GM12878 (cell line): ENCODE measurements at regions not wholly inside any gene's neighbourhood (a gene's known extent, or its start where the extent isn't known, plus 50 kb on each side); places are given as distances from the start of the nearest gene placed in this dataset.

Experiments used
- ATAC-seq: fragments of 200-7000 bp; cut with Tn5 transposase; 3 replicates; pipeline ENCODE4 v1.9.1; 2020; ENCODE audit warnings: mild to moderate bottlenecking, moderate library complexity
- BruUV-seq: library from RNA; stranded (reverse); fragments of 400-500 nt; replicated peaks from 2 replicates; lab custom pipeline; 2021; lab: Mats Ljungman, UMichigan
- CTCF ChIA-PET: fragments of 300-600 bp; sonication (Branson Sonifier 250); formaldehyde crosslinking; extraction: SDS; loops from one replicate; lab custom pipeline; 2021; ENCODE audit warnings: inconsistent platforms; lab: Yijun Ruan, JAX
- POLR2A ChIA-PET: fragments of 350-600 bp; formaldehyde crosslinking; extraction: SDS; loops from one replicate; lab custom pipeline; 2021; ENCODE audit warnings: inconsistent platforms; lab: Charles Lee
- RAD21 ChIA-PET: fragments of 300-600 bp; sonication (Branson Sonifier 250); formaldehyde crosslinking; loops from one replicate; lab custom pipeline; 2023; ENCODE audit warnings: antibody characterized with exemption; ENCODE audit not compliant: unreplicated experiment; lab: Charles Lee
- SMC1A ChIA-PET: fragments of 300-600 bp; sonication (Branson Sonifier 250); formaldehyde crosslinking; loops from one replicate; lab custom pipeline; 2023; ENCODE audit not compliant: unreplicated experiment, uncharacterized antibody; lab: Charles Lee
- DNase-seq: peaks from one replicate; pipeline ENCODE4 v3.0.0-alpha.2; 2011; ENCODE audit warnings: low read depth, low spot score
- FAIRE-seq: peaks from 3 replicates; lab custom pipeline; 2011; peaks lifted over from hg19 to GRCh38; lab: Jason Lieb, UNC
- H2AFZ ChIP-seq: 2 replicates; pipeline ENCODE4 v1.6.0; 2011; ENCODE audit warnings: low read depth, low read length, control low read depth; ENCODE audit not compliant: control insufficient read depth
- H3K27ac ChIP-seq: 2 replicates; pipeline ENCODE4 v1.5.1; 2011; ENCODE audit warnings: control low read depth; ENCODE audit not compliant: control insufficient read depth, insufficient read depth
- H3K27me3 ChIP-seq, 2 experiments: replicated peaks in 1 of 2; 2 replicates each; pipeline versions ENCODE4 v1.6.0 to v1.6.1; 2011; ENCODE audit warnings: low read length in 1 of 2; ENCODE audit not compliant: control insufficient read depth in 2 of 2, insufficient read depth in 2 of 2
- H3K36me3 ChIP-seq, 2 experiments: 2 replicates each; pipeline ENCODE4 v1.5.1; 2011; ENCODE audit warnings: low read length in 1 of 2; ENCODE audit not compliant: control insufficient read depth in 2 of 2, insufficient read depth in 2 of 2
- H3K4me1 ChIP-seq: 2 replicates; pipeline ENCODE4 v1.6.1; 2011; ENCODE audit warnings: mild to moderate bottlenecking, low read length, moderate library complexity, mixed read lengths; ENCODE audit not compliant: control insufficient read depth, insufficient read depth
- H3K4me2 ChIP-seq: 2 replicates; pipeline ENCODE4 v1.6.0; 2011; ENCODE audit warnings: control low read depth; ENCODE audit not compliant: control insufficient read depth, insufficient read depth
- H3K4me3 ChIP-seq: fragments of 200-600 bp; sonication (generic); 2 replicates; pipeline ENCODE4 v1.5.1; 2016
- H3K79me2 ChIP-seq: 2 replicates; pipeline ENCODE4 v1.6.0; 2011; ENCODE audit warnings: low read length; ENCODE audit not compliant: control insufficient read depth, insufficient read depth
- H3K9ac ChIP-seq: 2 replicates; pipeline ENCODE4 v1.8.0; 2011; ENCODE audit warnings: low read length, control low read depth, mixed read lengths; ENCODE audit not compliant: control insufficient read depth, insufficient read depth
- H3K9me3 ChIP-seq: replicated peaks from 3 replicates; pipeline ENCODE4 v1.5.1; 2011; ENCODE audit warnings: mild to moderate bottlenecking, low read length; ENCODE audit not compliant: control insufficient read depth, insufficient read depth
- H4K20me1 ChIP-seq: 2 replicates; pipeline ENCODE4 v1.6.0; 2011; ENCODE audit not compliant: control insufficient read depth, insufficient read depth
- CBX3 ChIP-seq: fragments of 200-600 bp; sonication (generic); IDR thresholded peaks from 2 replicates; pipeline ENCODE4 v1.6.1; 2016; ENCODE audit warnings: low read depth, borderline replicate concordance
- CEBPB ChIP-seq, 2 experiments: fragments of 150-350 bp in 1 of 2; IDR thresholded peaks; 2 replicates each; pipeline ENCODE4 v1.6.1; 2012 to 2014; ENCODE audit warnings: low read depth in 2 of 2, low read length in 2 of 2, borderline replicate concordance in 1 of 2, inconsistent platforms in 1 of 2
- JUNB ChIP-seq: IDR thresholded peaks from 2 replicates; pipeline ENCODE4 v1.6.1; 2016; ENCODE audit warnings: antibody characterized with exemption, mild to moderate bottlenecking
- MEF2B ChIP-seq: fragments of 450-650 bp; IDR thresholded peaks from 2 replicates; pipeline ENCODE4 v1.6.1; 2018; ENCODE audit warnings: mild to moderate bottlenecking, moderate library complexity; ENCODE audit not compliant: partially characterized antibody, poor library complexity, severe bottlenecking
- NFYB ChIP-seq: IDR thresholded peaks from 2 replicates; pipeline ENCODE4 v1.6.1; 2011; ENCODE audit warnings: low read depth, mild to moderate bottlenecking, low read length, improper control_type of control experiment, moderate library complexity; ENCODE audit not compliant: insufficient read depth
- NR2C1 ChIP-seq: fragments of 450-650 bp; IDR thresholded peaks from 2 replicates; pipeline ENCODE4 v1.6.1; 2017; ENCODE audit warnings: antibody characterized with exemption, mild to moderate bottlenecking, moderate library complexity
- YY1 ChIP-seq: IDR thresholded peaks from 2 replicates; pipeline ENCODE4 v1.6.1; 2011; ENCODE audit warnings: low read depth, mild to moderate bottlenecking, low read length
- ZBTB40 ChIP-seq: fragments of 450-650 bp; IDR thresholded peaks from 2 replicates; pipeline ENCODE4 v1.6.1; 2016; ENCODE audit warnings: mild to moderate bottlenecking, moderate library complexity, borderline replicate concordance
- ZNF384 ChIP-seq: IDR thresholded peaks from 2 replicates; pipeline ENCODE4 v1.6.1; 2012; ENCODE audit warnings: low read depth, mild to moderate bottlenecking, low read length, improper control_type of control experiment, borderline replicate concordance
- WGBS: methylation state at CpG from one replicate; pipeline ENCODE4 v1.1.6; 2016; ENCODE audit warnings: low lambda C conversion rate; ENCODE audit not compliant: insufficient replicate concordance, insufficient coverage; ENCODE audit errors: missing lambda C conversion rate; 5-methylcytosine and 5-hydroxymethylcytosine counted together
- in situ Hi-C: fragments of 300-500 bp; cut with MboI; formaldehyde crosslinking; loops from 9 replicates; pipeline ENCODE4 v1.14.3; 2018; ENCODE audit warnings: mixed read lengths
- intact Hi-C: fragments of 100-400 bp; cut with micrococcal nuclease; formaldehyde crosslinking; loops from one replicate; pipeline ENCODE4 v1.14.2; 2022; ENCODE audit not compliant: unreplicated experiment

- no peak overlapping the region for H3K27ac ChIP-seq
- no peak for FAIRE-seq
- no peaks in the 10 kb centered on the region for H3K27me3 ChIP-seq
- ChIA-PET CTCF (no interaction called here), RAD21 (no interaction called here), POLR2A (no interaction called here), SMC1A (interaction anchor here (0.7 kb wide), 1 partner anchor 10 kb away, joined by 3 read pairs; no protein-coding TSS in a partner anchor)
- H3K79me2 ChIP-seq = no peaks in the 10 kb centered on the region
- in situ Hi-C loops (no loop called here), intact Hi-C loops (no loop called here)
- no peak overlapping the region for H3K9ac ChIP-seq
- no peak for TF ChIP-seq MEF2B
- no peak for TF ChIP-seq ZNF384
- no peak for TF ChIP-seq NFYB
- no peak for TF ChIP-seq NR2C1
- TF ChIP-seq YY1 = no peak
- no peak for TF ChIP-seq ZBTB40
- TF ChIP-seq JUNB = no peak
- no peak for TF ChIP-seq CEBPB (IDR thresholded peaks at IDR 0.05; ENCODE audit: borderline replicate concordance in 1 of 2, low read depth in 2 of 2, low read length in 2 of 2)
- TF ChIP-seq CBX3 = no peak
- no peak for DNase-seq
- H2AFZ ChIP-seq = no peak overlapping the region
- H3K4me3 ChIP-seq = no peak overlapping the region
- no peaks in the 10 kb centered on the region for H3K9me3 ChIP-seq
- no peaks in the 10 kb centered on the region for H3K4me1 ChIP-seq
- H3K36me3 ChIP-seq = no peaks in the 10 kb centered on the region
- no peak for ATAC-seq
- no TSS peak for BruUV-seq
- no peaks in the 10 kb centered on the region for H4K20me1 ChIP-seq
- WGBS = 0% methylated on average over 1 of the region's 1 CpG
- no peak overlapping the region for H3K4me2 ChIP-seq
These were observed 407.0 kb upstream of the SEL1L start for GRCh38 chr14:81940651-81941050.
